Erythroblast (primary cell): ENCODE measurements at regions not wholly inside any gene's neighbourhood (a gene's known extent, or its start where the extent isn't known, plus 50 kb on each side); places are given as distances from the start of the nearest gene placed in this dataset.

Experiments
- GATA1 ChIP-seq: IDR thresholded peaks from 2 replicates; pipeline ENCODE4 v1.6.1; 2011; ENCODE audit warnings: low read depth, mild to moderate bottlenecking, control low read depth, low read length, moderate library complexity
- POLR2A ChIP-seq: IDR thresholded peaks from 2 replicates; pipeline ENCODE4 v1.6.1; 2011; ENCODE audit warnings: mild to moderate bottlenecking, low read length

- TF ChIP-seq POLR2A = no peak
- TF ChIP-seq GATA1 = no peak
Measured at GRCh38 chr15:94937242-94937641, 705.9 kb downstream of the MCTP2 start.
